GM21737 (cell line): ENCODE measurements at regions not wholly inside any gene's neighbourhood (a gene's known extent, or its start where the extent isn't known, plus 50 kb on each side); places are given as distances from the start of the nearest gene placed in this dataset.
"Not testable (repeated sequence)": the region's sequence is repeated elsewhere in the genome, so short reads cannot be mapped to it uniquely, and the experiment has no call there.

Experiments used
- ATAC-seq: cut with Tn5 transposase; IDR thresholded peaks from one replicate; pipeline ENCODE4 v1.9.1; 2021; ENCODE audit warnings: mild to moderate bottlenecking, moderate library complexity; ENCODE audit not compliant: unreplicated experiment

GRCh38 chr2:89537862-89538261, 846.4 kb downstream of the RPIA start:
- ATAC-seq, result not testable (repeated sequence)

GRCh38 chr2:89544110-89544509, 852.6 kb downstream of the RPIA start:
- ATAC-seq, result not testable (repeated sequence)

- not testable (repeated sequence) for ATAC-seq
Measured at GRCh38 chr2:89579154-89579553, 887.7 kb downstream of the RPIA start.

- not testable (repeated sequence) for ATAC-seq
Measured at GRCh38 chr2:89582816-89583215, 891.3 kb downstream of the RPIA start.

GRCh38 chr2:89584046-89584445, 892.6 kb downstream of the RPIA start:
- not testable (repeated sequence) for ATAC-seq

- not testable (repeated sequence) for ATAC-seq
Measured at GRCh38 chr2:89584868-89585557, 893.5 kb downstream of the RPIA start.

- peak; percentile 80 for ATAC-seq
Measured at GRCh38 chr2:89585558-89585920, 894.1 kb downstream of the RPIA start.

- not testable (repeated sequence) for ATAC-seq
Measured at GRCh38 chr2:89599843-89600242, 908.4 kb downstream of the RPIA start.

GRCh38 chr2:89606514-89606913, 915.0 kb downstream of the RPIA start:
- ATAC-seq, result not testable (repeated sequence)

GRCh38 chr2:89610207-89610926, 918.9 kb downstream of the RPIA start:
- ATAC-seq, result not testable (repeated sequence)

GRCh38 chr2:89610927-89611515, 919.5 kb downstream of the RPIA start:
- ATAC-seq, result not testable (repeated sequence)

- not testable (repeated sequence) for ATAC-seq
Measured at GRCh38 chr2:89611710-89612109, 920.2 kb downstream of the RPIA start.

- ATAC-seq, result not testable (repeated sequence)
Measured at GRCh38 chr2:89649268-89649667, 957.8 kb downstream of the RPIA start.

- not testable (repeated sequence) for ATAC-seq
Measured at GRCh38 chr2:89679254-89679653, 987.8 kb downstream of the RPIA start.
